DOHH2 (cell line): ENCODE measurements at regions not wholly inside any gene's neighbourhood (a gene's known extent, or its start where the extent isn't known, plus 50 kb on each side); places are given as distances from the start of the nearest gene placed in this dataset.

Source experiments
- H3F3A ChIP-seq: fragments of 200-600 bp; sonication (generic), shearing (Covaris generic); 2 replicates; pipeline ENCODE4 v1.6.0; 2016; ENCODE audit warnings: antibody characterized with exemption, mild to moderate bottlenecking; ENCODE audit not compliant: control insufficient read depth, insufficient read depth
- H3K27ac ChIP-seq: fragments of 200-600 bp; sonication (generic); 2 replicates; pipeline ENCODE4 v1.5.1; 2014; ENCODE audit warnings: low read depth, mild to moderate bottlenecking, low read length, moderate library complexity
- H3K27me3 ChIP-seq: fragments of 200-600 bp; sonication (generic); 2 replicates; pipeline ENCODE4 v1.6.1; 2014; ENCODE audit warnings: mild to moderate bottlenecking, low read length, mixed read lengths; ENCODE audit not compliant: control insufficient read depth
- H3K36me3 ChIP-seq: fragments of 200-600 bp; sonication (generic); 2 replicates; pipeline ENCODE4 v1.6.1; 2014; ENCODE audit warnings: mild to moderate bottlenecking, low read length, moderate library complexity, mixed read lengths; ENCODE audit not compliant: control insufficient read depth
- H3K4me1 ChIP-seq: fragments of 200-600 bp; sonication (generic); 2 replicates; pipeline ENCODE4 v1.6.1; 2014; ENCODE audit warnings: mild to moderate bottlenecking, low read length, mixed read lengths; ENCODE audit not compliant: control insufficient read depth
- H3K4me2 ChIP-seq: fragments of 200-600 bp; sonication (generic); 2 replicates; pipeline ENCODE4 v1.6.0; 2014; ENCODE audit warnings: mild to moderate bottlenecking, low read length, moderate library complexity
- H3K4me3 ChIP-seq: fragments of 200-600 bp; sonication (generic); 2 replicates; pipeline ENCODE4 v1.5.1; 2014; ENCODE audit warnings: mild to moderate bottlenecking, low read length, mixed read lengths
- H3K79me2 ChIP-seq: fragments of 200-600 bp; sonication (generic); 2 replicates; pipeline ENCODE4 v1.6.1; 2014; ENCODE audit warnings: mild to moderate bottlenecking, low read length, mixed read lengths; ENCODE audit not compliant: control insufficient read depth
- H3K9me2 ChIP-seq: fragments of 200-600 bp; sonication (generic); replicated peaks from 2 replicates; pipeline ENCODE4 v1.6.1; 2014; ENCODE audit warnings: mild to moderate bottlenecking, low read length, mixed read lengths; ENCODE audit not compliant: control insufficient read depth
- H3K9me3 ChIP-seq: fragments of 200-600 bp; sonication (generic); 2 replicates; pipeline ENCODE4 v1.6.1; 2014; ENCODE audit warnings: antibody characterized with exemption, low read length, mixed read lengths; ENCODE audit not compliant: control insufficient read depth, insufficient read depth
- H4K20me1 ChIP-seq: fragments of 200-600 bp; sonication (generic); 2 replicates; pipeline ENCODE4 v1.6.0; 2014; ENCODE audit warnings: low read depth, mild to moderate bottlenecking, antibody characterized with exemption, low read length, moderate library complexity; ENCODE audit not compliant: control insufficient read depth, insufficient read depth
- CTCF ChIP-seq: fragments of 200-600 bp; sonication (generic); IDR thresholded peaks from one replicate; pipeline ENCODE4 v1.5.1; 2014; ENCODE audit warnings: antibody characterized with exemption, mild to moderate bottlenecking, low read depth, low read length; ENCODE audit not compliant: poor library complexity, severe bottlenecking
- EZH2phosphoT487 ChIP-seq: fragments of 200-600 bp; sonication (generic); IDR thresholded peaks from 2 replicates; pipeline ENCODE4 v1.6.1; 2017; ENCODE audit warnings: borderline replicate concordance, mild to moderate bottlenecking, antibody characterized with exemption, low read length, moderate library complexity, mixed read lengths

- no peaks in the 10 kb centered on the region for H3K9me2 ChIP-seq
- no peaks in the 10 kb centered on the region for H3K79me2 ChIP-seq
- H3K4me2 ChIP-seq, result no peak overlapping the region
- H3K4me3 ChIP-seq, result no peak overlapping the region
- H3K4me1 ChIP-seq, result no peaks in the 10 kb centered on the region
- H3F3A ChIP-seq, result no peaks in the 10 kb centered on the region
- no peak overlapping the region for H3K27ac ChIP-seq
- H3K36me3 ChIP-seq, result no peaks in the 10 kb centered on the region
- H3K9me3 ChIP-seq, result no peaks in the 10 kb centered on the region
- no peaks in the 10 kb centered on the region for H3K27me3 ChIP-seq
- no peaks in the 10 kb centered on the region for H4K20me1 ChIP-seq
- TF ChIP-seq CTCF (no peak), EZH2phosphoT487 (no peak)
These were observed 523.0 kb upstream of the PTPRD start for GRCh38 chr9:11135851-11136250.

- no peak for TF ChIP-seq CTCF
- TF ChIP-seq EZH2phosphoT487, result no peak
- no peaks in the 10 kb centered on the region for H3K27me3 ChIP-seq
- no peak overlapping the region for H3K4me3 ChIP-seq
- H3K79me2 ChIP-seq, result no peaks in the 10 kb centered on the region
- no peaks in the 10 kb centered on the region for H3K36me3 ChIP-seq
- H3K9me3 ChIP-seq, result no peaks in the 10 kb centered on the region
- no peak overlapping the region for H3K4me2 ChIP-seq
- no peaks in the 10 kb centered on the region for H4K20me1 ChIP-seq
- no peaks in the 10 kb centered on the region for H3F3A ChIP-seq
- H3K9me2 ChIP-seq, result no peaks in the 10 kb centered on the region; the same call in 1 of the 2 replicates
- no peaks in the 10 kb centered on the region for H3K4me1 ChIP-seq
- no peak overlapping the region for H3K27ac ChIP-seq
These were observed 528.6 kb upstream of the PTPRD start for GRCh38 chr9:11141357-11141756.

GRCh38 chr9:11142965-11143738, 530.4 kb upstream of the PTPRD start:
- H4K20me1 ChIP-seq, result no peaks in the 10 kb centered on the region
- no peaks in the 10 kb centered on the region for H3K9me3 ChIP-seq
- H3K36me3 ChIP-seq, result no peaks in the 10 kb centered on the region
- no peaks in the 10 kb centered on the region for H3F3A ChIP-seq
- no peak overlapping the region for H3K27ac ChIP-seq
- H3K79me2 ChIP-seq, result no peaks in the 10 kb centered on the region
- no peaks in the 10 kb centered on the region for H3K27me3 ChIP-seq
- H3K4me3 ChIP-seq, result no peak overlapping the region
- TF ChIP-seq CTCF (no peak), EZH2phosphoT487 (no peak)
- no peaks in the 10 kb centered on the region for H3K4me1 ChIP-seq
- H3K9me2 ChIP-seq, result no peaks in the 10 kb centered on the region; the same call in 1 of the 2 replicates
- H3K4me2 ChIP-seq, result no peak overlapping the region
